ENCODE measurements at regions not wholly inside any gene's neighbourhood (a gene's known extent, or its start where the extent isn't known, plus 50 kb on each side); places are given as distances from the start of the nearest gene placed in this dataset.

DNA sequence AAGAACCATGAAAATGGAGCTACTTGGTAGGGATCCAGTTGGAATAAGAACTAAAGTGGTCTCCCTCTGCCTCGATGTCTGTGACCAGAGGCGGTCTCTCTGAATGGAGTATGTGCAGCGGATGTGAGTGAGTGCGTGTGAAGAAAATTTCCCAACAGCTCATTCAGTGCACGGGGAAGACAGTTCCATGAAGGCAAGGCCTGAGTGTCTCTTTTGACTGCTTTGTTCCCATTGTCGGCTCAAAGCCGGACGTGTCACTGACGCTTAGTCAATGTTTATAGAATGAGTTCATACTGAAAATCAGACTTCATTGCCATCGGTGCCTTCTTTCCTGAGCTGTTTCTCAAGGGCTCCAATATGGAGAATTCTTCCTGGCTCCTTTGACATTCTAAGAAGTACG lies 55.3 kb upstream of the GRB10 start:
- peak overlapping the region; percentile 91 for H3K27ac ChIP-seq
- H3K4me3 ChIP-seq: no peak overlapping the region
- H3K27me3 ChIP-seq (replicated peaks): no peaks in the 10 kb centered on the region
- peak; percentile 68 to 71 for DNase-seq (ENCODE audit: low read depth in 1 of 2, low spot score in 2 of 2)
- H3K9me3 ChIP-seq (replicated peaks): no peaks in the 10 kb centered on the region
- H3K36me3 ChIP-seq: no peaks in the 10 kb centered on the region
- H3K4me1 ChIP-seq (replicated peaks): peaks cover 33% of the 10 kb centered on the region

DNA sequence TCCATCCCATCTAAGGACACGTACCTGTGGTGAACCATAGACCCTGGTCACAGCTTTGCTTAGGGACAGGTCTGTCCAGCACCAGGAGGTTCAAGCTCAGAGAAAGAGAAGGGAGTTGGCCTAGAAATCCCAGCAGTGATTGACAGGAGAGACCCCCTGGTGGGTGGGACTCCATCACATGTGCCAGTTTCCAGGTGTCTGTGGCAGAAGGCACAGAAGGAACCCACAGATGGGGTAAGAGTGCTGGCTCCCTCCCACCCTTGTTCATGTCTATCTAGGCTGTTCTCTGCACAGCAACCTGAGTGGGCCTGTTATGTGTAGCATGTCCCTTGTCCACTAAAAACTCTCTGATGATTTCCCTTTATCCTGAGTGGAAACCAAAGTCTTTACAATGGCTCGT lies 54.0 kb upstream of the GRB10 start:
- Histone ChIP-seq H3K4me3 (no peak overlapping the region), H3K27me3 (replicated peaks) (no peaks in the 10 kb centered on the region), H3K27ac (no peak overlapping the region), H3K4me1 (replicated peaks) (peaks cover 39% of the 10 kb centered on the region), H3K36me3 (no peaks in the 10 kb centered on the region), H3K9me3 (replicated peaks) (peaks cover 3% of the 10 kb centered on the region; the same call in 1 of the 2 replicates)
- DNase-seq (ENCODE audit: low read depth in 1 of 2, low spot score in 2 of 2): no peak

GRCh38 chr7:50835156-50835555 lies 52.5 kb upstream of the GRB10 start:
- no peak for DNase-seq (ENCODE audit: low read depth in 1 of 2, low spot score in 2 of 2)
- Histone ChIP-seq H3K36me3 (no peaks in the 10 kb centered on the region), H3K4me3 (no peak overlapping the region), H3K27me3 (replicated peaks) (no peaks in the 10 kb centered on the region), H3K9me3 (replicated peaks) (peaks cover 5% of the 10 kb centered on the region; the same call in 1 of the 2 replicates), H3K4me1 (replicated peaks) (peaks cover 39% of the 10 kb centered on the region), H3K27ac (no peak overlapping the region)

GRCh38 chr7:50834679-50835078 lies 52.0 kb upstream of the GRB10 start:
- Histone ChIP-seq H3K36me3 (no peaks in the 10 kb centered on the region), H3K9me3 (replicated peaks) (peaks cover 5% of the 10 kb centered on the region; the same call in 1 of the 2 replicates), H3K4me1 (replicated peaks) (peaks cover 39% of the 10 kb centered on the region), H3K27ac (no peak overlapping the region), H3K4me3 (no peak overlapping the region), H3K27me3 (replicated peaks) (no peaks in the 10 kb centered on the region)
- no peak for DNase-seq (ENCODE audit: low read depth in 1 of 2, low spot score in 2 of 2)

- Histone ChIP-seq H3K27me3 (replicated peaks) (no peaks in the 10 kb centered on the region), H3K4me1 (replicated peaks) (peaks cover 35% of the 10 kb centered on the region), H3K27ac (no peak overlapping the region)
Observed at GRCh38 chr7:50834031-50834535, 51.4 kb upstream of the GRB10 start.

DNA sequence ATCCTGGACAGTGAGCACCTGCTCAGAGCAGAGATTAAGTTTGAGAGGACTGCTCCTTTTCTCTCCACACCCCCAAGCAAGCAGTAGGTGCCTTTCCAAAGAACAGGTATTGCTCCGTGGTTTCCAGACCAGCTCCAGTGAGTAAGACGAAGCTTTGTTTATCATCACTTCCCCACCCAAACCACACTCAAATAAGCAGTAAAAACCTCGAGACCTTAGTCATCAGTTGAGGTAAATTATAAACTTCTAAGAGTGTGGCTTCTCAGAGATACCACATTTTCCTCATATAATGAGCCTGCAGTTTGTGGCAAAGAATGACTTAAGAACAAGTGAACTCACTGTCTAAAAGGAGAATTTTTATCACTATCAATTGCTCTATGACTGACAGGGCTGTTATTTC lies 50.0 kb upstream of the GRB10 start:
- no peaks in the 10 kb centered on the region for H3K27me3 ChIP-seq (replicated peaks)
- peaks cover 21% of the 10 kb centered on the region for H3K4me1 ChIP-seq (replicated peaks)
- no peak overlapping the region for H3K4me3 ChIP-seq
- no peak overlapping the region for H3K27ac ChIP-seq
- DNase-seq (ENCODE audit: low read depth in 1 of 2, low spot score in 2 of 2): peak in 1 of 2 experiments; percentile 57
- H3K36me3 ChIP-seq: no peaks in the 10 kb centered on the region
- peaks cover 5% of the 10 kb centered on the region; the same call in 1 of the 2 replicates for H3K9me3 ChIP-seq (replicated peaks)

More at GRCh38 chr7:50834031-50834535, 51.4 kb upstream of the GRB10 start:
- no peak overlapping the region for H3K4me3 ChIP-seq
- DNase-seq (ENCODE audit: low read depth in 1 of 2, low spot score in 2 of 2): no peak
- H3K9me3 ChIP-seq (replicated peaks): peaks cover 5% of the 10 kb centered on the region; the same call in 1 of the 2 replicates
- H3K36me3 ChIP-seq: no peaks in the 10 kb centered on the region

Measured in SJSA1 (cell line).